ENCODE measurements at regions not wholly inside any gene's neighbourhood (a gene's known extent, or its start where the extent isn't known, plus 50 kb on each side); places are given as distances from the start of the nearest gene placed in this dataset.

DNA sequence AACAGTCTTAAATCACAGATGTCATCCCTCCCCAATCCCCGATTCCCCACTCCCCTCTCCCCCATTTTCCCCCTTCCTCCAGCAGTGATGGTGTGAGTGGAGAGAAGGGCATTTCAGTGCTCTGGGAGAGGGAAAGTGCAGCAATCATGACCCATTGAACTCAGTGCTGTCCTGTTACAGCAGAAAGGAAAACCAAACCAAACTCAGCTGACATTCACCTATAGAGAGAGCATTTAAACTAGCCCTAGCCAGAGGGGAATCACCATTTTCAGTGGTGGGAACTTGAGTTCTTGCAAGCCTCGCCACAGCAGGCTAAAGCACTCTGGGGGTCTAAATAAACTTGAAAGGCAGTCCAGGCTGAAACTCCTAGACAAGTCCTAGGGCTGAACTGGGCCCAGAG is 129.9 kb upstream of the COL21A1 start:
- no peak overlapping the region for H3K4me3 ChIP-seq (ENCODE audit: low read depth in 1 of 2, low read length in 1 of 2)
- H3K4me1 ChIP-seq (ENCODE audit: control insufficient read depth in 1 of 2, insufficient read depth in 1 of 2, low read depth in 1 of 2, low read length in 1 of 2) = no peaks in the 10 kb centered on the region
- no peaks in the 10 kb centered on the region for H3K27me3 ChIP-seq
- H3K36me3 ChIP-seq = no peaks in the 10 kb centered on the region
- TF ChIP-seq, protein P1, sequence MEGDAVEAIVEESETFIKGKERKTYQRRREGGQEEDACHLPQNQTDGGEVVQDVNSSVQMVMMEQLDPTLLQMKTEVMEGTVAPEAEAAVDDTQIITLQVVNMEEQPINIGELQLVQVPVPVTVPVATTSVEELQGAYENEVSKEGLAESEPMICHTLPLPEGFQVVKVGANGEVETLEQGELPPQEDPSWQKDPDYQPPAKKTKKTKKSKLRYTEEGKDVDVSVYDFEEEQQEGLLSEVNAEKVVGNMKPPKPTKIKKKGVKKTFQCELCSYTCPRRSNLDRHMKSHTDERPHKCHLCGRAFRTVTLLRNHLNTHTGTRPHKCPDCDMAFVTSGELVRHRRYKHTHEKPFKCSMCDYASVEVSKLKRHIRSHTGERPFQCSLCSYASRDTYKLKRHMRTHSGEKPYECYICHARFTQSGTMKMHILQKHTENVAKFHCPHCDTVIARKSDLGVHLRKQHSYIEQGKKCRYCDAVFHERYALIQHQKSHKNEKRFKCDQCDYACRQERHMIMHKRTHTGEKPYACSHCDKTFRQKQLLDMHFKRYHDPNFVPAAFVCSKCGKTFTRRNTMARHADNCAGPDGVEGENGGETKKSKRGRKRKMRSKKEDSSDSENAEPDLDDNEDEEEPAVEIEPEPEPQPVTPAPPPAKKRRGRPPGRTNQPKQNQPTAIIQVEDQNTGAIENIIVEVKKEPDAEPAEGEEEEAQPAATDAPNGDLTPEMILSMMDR (IDR thresholded peaks at IDR 0.05) = no peak
- H3K9me3 ChIP-seq = no peaks in the 10 kb centered on the region
- no peak overlapping the region for H3K27ac ChIP-seq

DNA sequence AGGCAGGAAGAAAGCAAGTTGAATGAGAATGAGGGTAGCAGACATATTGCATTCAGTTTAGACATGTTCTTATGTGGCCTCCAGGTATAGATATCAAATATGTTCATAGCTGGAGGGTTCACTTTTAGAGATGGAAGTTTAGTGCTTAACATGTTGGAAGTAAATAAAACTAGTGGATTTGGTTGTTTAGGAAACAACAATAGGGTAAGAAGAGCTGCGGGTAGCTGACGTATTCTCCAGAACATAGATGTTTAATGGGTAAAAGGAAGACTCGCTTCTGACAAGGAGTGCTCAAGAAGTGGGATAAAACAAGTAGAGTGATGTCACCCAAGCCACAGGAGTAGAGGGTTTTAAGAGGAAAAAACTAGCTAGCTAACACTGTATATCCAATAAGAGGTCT is 128.4 kb upstream of the COL21A1 start:
- no peak overlapping the region for H3K27ac ChIP-seq
- H3K9me3 ChIP-seq = no peaks in the 10 kb centered on the region
- TF ChIP-seq, protein P1 (IDR thresholded peaks at IDR 0.05) = no peak
- H3K27me3 ChIP-seq = no peaks in the 10 kb centered on the region
- H3K4me3 ChIP-seq (ENCODE audit: low read depth in 1 of 2, low read length in 1 of 2) = no peak overlapping the region
- no peaks in the 10 kb centered on the region for H3K4me1 ChIP-seq (ENCODE audit: control insufficient read depth in 1 of 2, insufficient read depth in 1 of 2, low read depth in 1 of 2, low read length in 1 of 2)
- H3K36me3 ChIP-seq = no peaks in the 10 kb centered on the region

DNA sequence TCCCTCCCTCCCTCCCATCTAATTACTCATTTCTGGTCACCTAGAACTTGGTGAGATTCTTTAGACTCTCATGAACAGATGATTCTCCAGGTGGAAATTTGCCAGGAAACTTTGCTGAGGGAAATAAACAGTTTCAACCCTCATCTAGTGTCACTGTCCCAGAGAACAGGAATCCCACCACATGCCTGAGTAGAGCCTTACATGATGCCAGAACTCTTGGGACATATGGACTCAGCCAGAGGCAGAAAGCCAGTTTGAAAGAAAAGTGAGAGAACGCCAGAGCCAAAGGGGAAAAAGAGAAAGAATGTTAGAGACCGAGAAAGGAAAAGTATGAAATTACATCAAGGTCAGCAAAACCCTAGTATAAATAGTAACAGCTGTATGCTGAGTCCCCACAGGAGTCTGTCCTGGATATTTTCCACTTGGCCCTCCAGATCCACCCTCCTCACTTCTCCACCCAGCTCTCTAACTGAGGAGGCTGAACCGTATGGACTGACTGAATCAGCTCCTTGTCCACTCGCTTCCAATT is 127.5 kb upstream of the COL21A1 start:
- Histone ChIP-seq H3K36me3 (no peaks in the 10 kb centered on the region), H3K4me1 (ENCODE audit: control insufficient read depth in 1 of 2, insufficient read depth in 1 of 2, low read depth in 1 of 2, low read length in 1 of 2) (no peaks in the 10 kb centered on the region), H3K9me3 (no peaks in the 10 kb centered on the region), H3K4me3 (ENCODE audit: low read depth in 1 of 2, low read length in 1 of 2) (no peak overlapping the region), H3K27me3 (no peaks in the 10 kb centered on the region), H3K27ac (no peak overlapping the region)
- TF ChIP-seq, protein P1 (IDR thresholded peaks at IDR 0.05) = no peak

DNA sequence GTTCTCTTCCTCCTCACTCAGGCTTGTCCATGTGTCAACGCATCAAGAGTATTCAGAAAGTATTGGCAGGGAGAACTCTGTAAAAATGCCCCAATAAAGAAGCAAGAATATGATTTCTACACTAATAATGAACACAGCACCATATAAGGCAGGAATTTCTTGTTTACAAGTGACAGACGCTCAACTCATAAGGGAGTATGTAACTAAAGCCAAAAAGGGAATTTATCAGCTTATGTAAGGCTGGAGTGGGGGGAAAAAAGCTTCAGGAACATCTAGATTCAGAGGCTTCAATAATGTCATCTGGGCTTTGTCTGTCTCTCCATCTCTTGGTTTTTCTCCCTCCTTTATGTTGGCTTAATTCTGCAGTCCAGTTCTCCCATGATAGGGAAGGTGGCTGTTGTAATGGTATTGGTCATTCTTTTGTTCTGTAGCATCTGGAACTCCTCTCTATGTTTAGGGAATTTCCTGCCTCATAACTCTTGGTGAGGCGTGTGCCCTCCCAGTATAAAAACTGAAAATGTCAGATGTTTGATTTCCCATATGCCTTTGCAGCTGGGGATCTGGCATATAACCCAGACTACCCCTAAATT is 125.1 kb upstream of the COL21A1 start:
- H3K36me3 ChIP-seq = no peaks in the 10 kb centered on the region
- H3K4me1 ChIP-seq (ENCODE audit: control insufficient read depth in 1 of 2, insufficient read depth in 1 of 2, low read depth in 1 of 2, low read length in 1 of 2) = no peaks in the 10 kb centered on the region
- no peak overlapping the region for H3K27ac ChIP-seq
- TF ChIP-seq, protein P1 (IDR thresholded peaks at IDR 0.05) = no peak
- no peak overlapping the region for H3K4me3 ChIP-seq (ENCODE audit: low read depth in 1 of 2, low read length in 1 of 2)
- no peaks in the 10 kb centered on the region for H3K27me3 ChIP-seq
- no peaks in the 10 kb centered on the region for H3K9me3 ChIP-seq

DNA sequence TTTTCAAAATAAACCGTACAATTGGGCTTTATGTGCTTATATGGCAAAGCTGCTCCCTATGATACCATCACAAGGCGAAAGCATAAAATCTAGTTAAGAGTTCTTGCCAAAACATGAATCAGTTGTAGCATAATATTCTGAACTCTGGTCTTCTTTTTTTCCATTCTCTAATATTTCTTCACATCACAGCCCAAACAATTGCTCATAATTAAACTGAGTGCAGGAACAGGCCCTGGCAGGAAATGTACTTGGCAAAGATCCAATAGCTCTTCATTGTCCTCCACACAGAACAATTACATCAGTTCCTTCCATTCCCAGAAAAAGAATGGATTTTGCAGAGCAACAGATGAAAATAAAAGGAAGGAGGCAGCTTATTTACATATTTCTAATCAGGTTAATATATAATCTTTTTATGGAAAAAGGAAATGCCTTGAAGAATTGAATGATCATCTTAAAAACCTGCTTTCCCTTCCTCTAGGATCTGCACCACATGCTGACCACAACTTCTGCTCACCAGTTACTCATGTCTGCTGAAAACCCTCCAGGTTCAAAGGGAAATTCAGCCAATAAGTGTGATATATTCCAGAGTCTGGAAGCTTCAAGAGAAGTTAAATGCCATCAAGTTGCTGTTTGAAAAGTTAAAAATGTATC is 123.3 kb upstream of the COL21A1 start:
- no peak overlapping the region for H3K4me3 ChIP-seq (ENCODE audit: low read depth in 1 of 2, low read length in 1 of 2)
- TF ChIP-seq, protein P1 (IDR thresholded peaks at IDR 0.05) = no peak
- no peaks in the 10 kb centered on the region for H3K36me3 ChIP-seq
- no peak overlapping the region for H3K27ac ChIP-seq
- H3K9me3 ChIP-seq = no peaks in the 10 kb centered on the region
- no peaks in the 10 kb centered on the region for H3K4me1 ChIP-seq (ENCODE audit: control insufficient read depth in 1 of 2, insufficient read depth in 1 of 2, low read depth in 1 of 2, low read length in 1 of 2)
- no peaks in the 10 kb centered on the region for H3K27me3 ChIP-seq

Data from neutrophil (primary cell).